ENCODE measurements at regions not wholly inside any gene's neighbourhood (a gene's known extent, or its start where the extent isn't known, plus 50 kb on each side); places are given as distances from the start of the nearest gene placed in this dataset.

DNA sequence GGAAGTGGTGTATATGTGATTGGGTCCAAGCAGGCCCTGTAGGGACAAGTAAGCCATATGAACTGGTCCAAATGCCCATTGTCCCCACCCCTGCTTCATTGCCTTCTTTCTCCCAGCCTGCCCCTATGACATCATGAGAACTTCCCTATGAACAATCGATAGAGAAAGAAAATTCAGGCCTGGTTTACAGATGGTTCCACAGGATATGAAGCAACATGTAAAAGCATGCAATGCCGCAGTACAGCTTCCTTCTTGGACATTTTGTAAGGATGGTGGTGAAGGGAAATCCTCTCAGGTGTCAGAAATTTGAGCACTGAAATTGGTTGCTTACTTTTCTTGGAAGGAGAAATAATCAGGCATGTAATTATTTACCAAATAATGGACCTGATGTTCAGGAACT is 581.7 kb downstream of the MRPL39 start:
- Histone ChIP-seq H3K36me3 (ENCODE audit: low read depth) (no peaks in the 10 kb centered on the region), H3K27me3 (ENCODE audit: insufficient read depth, poor library complexity, severe bottlenecking) (no peaks in the 10 kb centered on the region), H3K9me3 (ENCODE audit: severe bottlenecking) (no peaks in the 10 kb centered on the region)

DNA sequence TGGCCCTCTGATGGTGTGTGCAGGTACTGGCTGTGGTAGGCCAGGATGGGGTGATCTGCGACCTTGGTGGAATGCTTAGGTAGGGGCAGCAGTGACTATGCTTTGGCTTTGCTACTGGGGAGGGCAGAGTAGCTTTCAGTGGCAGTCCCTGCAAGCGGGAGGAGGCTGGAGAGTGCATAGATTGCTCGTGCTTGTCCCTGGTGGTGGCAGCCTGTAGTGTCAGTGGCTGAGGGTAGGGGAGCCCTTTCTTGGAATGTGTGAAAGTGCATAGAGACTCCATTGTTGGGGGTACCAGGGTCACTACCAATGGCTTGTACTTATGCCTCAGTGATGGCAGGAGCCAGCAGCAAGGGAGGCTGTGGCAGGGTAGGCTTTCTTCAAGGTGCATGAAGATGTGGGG is 582.6 kb downstream of the MRPL39 start:
- TF ChIP-seq, protein P1, sequence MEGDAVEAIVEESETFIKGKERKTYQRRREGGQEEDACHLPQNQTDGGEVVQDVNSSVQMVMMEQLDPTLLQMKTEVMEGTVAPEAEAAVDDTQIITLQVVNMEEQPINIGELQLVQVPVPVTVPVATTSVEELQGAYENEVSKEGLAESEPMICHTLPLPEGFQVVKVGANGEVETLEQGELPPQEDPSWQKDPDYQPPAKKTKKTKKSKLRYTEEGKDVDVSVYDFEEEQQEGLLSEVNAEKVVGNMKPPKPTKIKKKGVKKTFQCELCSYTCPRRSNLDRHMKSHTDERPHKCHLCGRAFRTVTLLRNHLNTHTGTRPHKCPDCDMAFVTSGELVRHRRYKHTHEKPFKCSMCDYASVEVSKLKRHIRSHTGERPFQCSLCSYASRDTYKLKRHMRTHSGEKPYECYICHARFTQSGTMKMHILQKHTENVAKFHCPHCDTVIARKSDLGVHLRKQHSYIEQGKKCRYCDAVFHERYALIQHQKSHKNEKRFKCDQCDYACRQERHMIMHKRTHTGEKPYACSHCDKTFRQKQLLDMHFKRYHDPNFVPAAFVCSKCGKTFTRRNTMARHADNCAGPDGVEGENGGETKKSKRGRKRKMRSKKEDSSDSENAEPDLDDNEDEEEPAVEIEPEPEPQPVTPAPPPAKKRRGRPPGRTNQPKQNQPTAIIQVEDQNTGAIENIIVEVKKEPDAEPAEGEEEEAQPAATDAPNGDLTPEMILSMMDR (IDR thresholded peaks at IDR 0.05; ENCODE audit: poor library complexity, severe bottlenecking), result no peak
- no peak for DNase-seq (ENCODE audit: low spot score)
- Histone ChIP-seq H3K27me3 (ENCODE audit: insufficient read depth, poor library complexity, severe bottlenecking) (no peaks in the 10 kb centered on the region), H3K36me3 (ENCODE audit: low read depth) (no peaks in the 10 kb centered on the region), H3K4me1 (ENCODE audit: insufficient read depth, poor library complexity, severe bottlenecking) (no peaks in the 10 kb centered on the region), H3K27ac (ENCODE audit: poor library complexity, severe bottlenecking) (no peak overlapping the region), H3K9me3 (ENCODE audit: severe bottlenecking) (no peaks in the 10 kb centered on the region), H3K4me3 (ENCODE audit: severe bottlenecking) (no peak overlapping the region)
- no peak for ATAC-seq (ENCODE audit: low read depth)

More for the DNA sequence above, 581.7 kb downstream of the MRPL39 start:
- H3K4me3 ChIP-seq (ENCODE audit: severe bottlenecking), result no peak overlapping the region
- H3K27ac ChIP-seq (ENCODE audit: poor library complexity, severe bottlenecking), result no peak overlapping the region
- no peaks in the 10 kb centered on the region for H3K4me1 ChIP-seq (ENCODE audit: insufficient read depth, poor library complexity, severe bottlenecking)
- TF ChIP-seq, protein P1 (IDR thresholded peaks at IDR 0.05; ENCODE audit: poor library complexity, severe bottlenecking), result no peak
- ATAC-seq (ENCODE audit: low read depth) (no peak), DNase-seq (ENCODE audit: low spot score) (no peak)

DNA sequence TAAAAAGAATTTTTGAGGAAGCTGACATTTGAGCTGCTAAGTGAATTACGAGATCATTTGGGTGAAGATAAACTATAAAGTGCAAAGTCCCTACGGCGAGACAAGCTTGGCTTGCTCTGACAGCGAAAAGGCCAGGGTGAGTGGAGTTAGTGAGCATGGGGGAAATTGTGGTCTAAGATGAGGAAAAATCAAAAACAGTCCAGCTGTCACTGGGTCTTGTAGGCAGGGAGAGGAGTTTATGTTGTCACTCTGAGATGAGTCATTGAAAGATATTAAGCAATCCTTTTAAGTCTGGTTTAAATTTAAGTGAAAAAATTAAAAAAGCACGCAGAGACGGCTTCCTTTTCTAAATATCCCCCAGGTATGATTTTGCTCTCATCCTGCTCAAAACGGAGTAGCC is 601.9 kb downstream of the MRPL39 start:
- DNase-seq (ENCODE audit: low spot score) (no peak), ATAC-seq (ENCODE audit: low read depth) (no peak)
- Histone ChIP-seq H3K4me1 (ENCODE audit: insufficient read depth, poor library complexity, severe bottlenecking) (no peaks in the 10 kb centered on the region), H3K36me3 (ENCODE audit: low read depth) (no peaks in the 10 kb centered on the region), H3K9me3 (ENCODE audit: severe bottlenecking) (no peaks in the 10 kb centered on the region), H3K27me3 (ENCODE audit: insufficient read depth, poor library complexity, severe bottlenecking) (peaks cover 5% of the 10 kb centered on the region), H3K4me3 (ENCODE audit: severe bottlenecking) (no peak overlapping the region), H3K27ac (ENCODE audit: poor library complexity, severe bottlenecking) (no peak overlapping the region)
- TF ChIP-seq, protein P1 (IDR thresholded peaks at IDR 0.05; ENCODE audit: poor library complexity, severe bottlenecking), result no peak

- H3K27me3 ChIP-seq (ENCODE audit: insufficient read depth, poor library complexity, severe bottlenecking), result peaks cover 5% of the 10 kb centered on the region
- H3K9me3 ChIP-seq (ENCODE audit: severe bottlenecking), result no peaks in the 10 kb centered on the region
- H3K36me3 ChIP-seq (ENCODE audit: low read depth), result no peaks in the 10 kb centered on the region
- ATAC-seq (ENCODE audit: low read depth) (no peak), DNase-seq (ENCODE audit: low spot score) (no peak)
- H3K4me3 ChIP-seq (ENCODE audit: severe bottlenecking), result no peak overlapping the region
- no peak overlapping the region for H3K27ac ChIP-seq (ENCODE audit: poor library complexity, severe bottlenecking)
- H3K4me1 ChIP-seq (ENCODE audit: insufficient read depth, poor library complexity, severe bottlenecking), result no peaks in the 10 kb centered on the region
- TF ChIP-seq, protein P1 (IDR thresholded peaks at IDR 0.05; ENCODE audit: poor library complexity, severe bottlenecking), result no peak
These were observed 604.6 kb downstream of the MRPL39 start for GRCh38 chr21:25002676-25003075.

- no peak overlapping the region for H3K4me3 ChIP-seq (ENCODE audit: severe bottlenecking)
- TF ChIP-seq, protein P1 (IDR thresholded peaks at IDR 0.05; ENCODE audit: poor library complexity, severe bottlenecking), result no peak
- H3K27ac ChIP-seq (ENCODE audit: poor library complexity, severe bottlenecking), result no peak overlapping the region
- no peak for ATAC-seq (ENCODE audit: low read depth)
- H3K36me3 ChIP-seq (ENCODE audit: low read depth), result no peaks in the 10 kb centered on the region
- no peaks in the 10 kb centered on the region for H3K9me3 ChIP-seq (ENCODE audit: severe bottlenecking)
- DNase-seq (ENCODE audit: low spot score), result no peak
- H3K4me1 ChIP-seq (ENCODE audit: insufficient read depth, poor library complexity, severe bottlenecking), result no peaks in the 10 kb centered on the region
- H3K27me3 ChIP-seq (ENCODE audit: insufficient read depth, poor library complexity, severe bottlenecking), result no peaks in the 10 kb centered on the region
These were observed 612.1 kb downstream of the MRPL39 start for GRCh38 chr21:24995216-24995615.

Data from RWPE2 (cell line).